SK-N-SH treated with all-trans-retinoic acid at 6 μM for 48 hours (cell line): ENCODE measurements at regions not wholly inside any gene's neighbourhood (a gene's known extent, or its start where the extent isn't known, plus 50 kb on each side); places are given as distances from the start of the nearest gene placed in this dataset.

Source experiments
- ARNTL ChIP-seq: fragments of 450-650 bp; formaldehyde crosslinking; IDR thresholded peaks from 2 replicates; pipeline ENCODE4 v1.5.0; 2020; ENCODE audit warnings: low read depth, mild to moderate bottlenecking, moderate library complexity, borderline replicate concordance
- ISL1 ChIP-seq: fragments of 250-450 bp; sonication (Bioruptor Pico); IDR thresholded peaks from 2 replicates; pipeline ENCODE4 v2.1.2; 2022; ENCODE audit warnings: mild to moderate bottlenecking, moderate library complexity
- OSR1 ChIP-seq: fragments of 250-450 bp; sonication (Bioruptor Pico); IDR thresholded peaks from 2 replicates; pipeline ENCODE4 v1.8.0; 2022; ENCODE audit warnings: moderate library complexity, mild to moderate bottlenecking, inconsistent platforms
- RARB ChIP-seq: fragments of 250-450 bp; sonication (Bioruptor Pico); IDR thresholded peaks from 2 replicates; pipeline ENCODE4 v1.8.0; 2021; ENCODE audit warnings: mild to moderate bottlenecking, moderate library complexity
- SNAI2 ChIP-seq: fragments of 250-450 bp; sonication (Bioruptor Pico); IDR thresholded peaks from 2 replicates; pipeline ENCODE4 v1.5.0; 2020; ENCODE audit warnings: mild to moderate bottlenecking, moderate library complexity
- ZFP30 ChIP-seq: fragments of 450-650 bp; formaldehyde crosslinking; IDR thresholded peaks from 2 replicates; pipeline ENCODE4 v1.5.0; 2022; ENCODE audit warnings: mild to moderate bottlenecking, moderate library complexity

- TF ChIP-seq OSR1: no peak
- no peak for TF ChIP-seq ISL1 (CRISPR knock-in tag)
- TF ChIP-seq RARB (CRISPR knock-in tag): no peak
- no peak for TF ChIP-seq ARNTL (CRISPR knock-in tag)
- no peak for TF ChIP-seq ZFP30 (CRISPR knock-in tag)
- TF ChIP-seq SNAI2: no peak
Observed at GRCh38 chr12:77324763-77325468, 259.5 kb upstream of the E2F7 start.
